Neuronal stem cell (in vitro differentiated cells): ENCODE measurements at regions not wholly inside any gene's neighbourhood (a gene's known extent, or its start where the extent isn't known, plus 50 kb on each side); places are given as distances from the start of the nearest gene placed in this dataset. TPM values are rescaled to one million over a fixed set of nuclear protein-coding genes. Genes with fewer than 3 reads are reported as not detected.

Source experiments
- small RNA-seq: library from polyadenylated mRNA; stranded (forward); fragments of <200 nt; extraction: miRNeasy Mini kit (QIAGEN cat#:217004); gene quantifications from one replicate; pipeline ENCODE3, GENCODE V24; 2013; ENCODE audit not compliant: insufficient read depth

Small RNA genes lying in the stretch of these regions (small RNA-seq; reads per million reads assigned to genes)
- gene AC138701.2 (not detected), gene IGHD1OR15-1A (not detected), gene IGHD2OR15-2A (not detected), gene IGHD3OR15-3A (not detected), gene IGHD4OR15-4A (not detected), gene IGHD5OR15-5A (not detected), gene RN7SL584P (not detected), gene RNU6-978P (not detected)
